ENCODE measurements at regions not wholly inside any gene's neighbourhood (a gene's known extent, or its start where the extent isn't known, plus 50 kb on each side); places are given as distances from the start of the nearest gene placed in this dataset.
A peak's percentile ranks its signal among the peaks of the same experiment; 100 is the strongest.

GRCh38 chr2:241943961-241944575 is 74.5 kb downstream of the RTP5 start:
- no peak overlapping the region for H3K27ac Mint-ChIP-seq
- H3K4me1 Mint-ChIP-seq: no peaks in the 10 kb centered on the region
- no peak overlapping the region for H3K4me3 Mint-ChIP-seq
- peaks cover 7% of the 10 kb centered on the region for H3K9me3 Mint-ChIP-seq
- TF ChIP-seq CTCF (IDR thresholded peaks at IDR 0.05; ENCODE audit: unreplicated experiment): no peak
- H3K27me3 Mint-ChIP-seq (ENCODE audit: low read depth): peaks cover 36% of the 10 kb centered on the region
- DNase-seq (ENCODE audit: low spot score in 2 of 2, unreplicated experiment in 2 of 2): no peak
- H3K36me3 Mint-ChIP-seq: peaks cover 3% of the 10 kb centered on the region

DNA sequence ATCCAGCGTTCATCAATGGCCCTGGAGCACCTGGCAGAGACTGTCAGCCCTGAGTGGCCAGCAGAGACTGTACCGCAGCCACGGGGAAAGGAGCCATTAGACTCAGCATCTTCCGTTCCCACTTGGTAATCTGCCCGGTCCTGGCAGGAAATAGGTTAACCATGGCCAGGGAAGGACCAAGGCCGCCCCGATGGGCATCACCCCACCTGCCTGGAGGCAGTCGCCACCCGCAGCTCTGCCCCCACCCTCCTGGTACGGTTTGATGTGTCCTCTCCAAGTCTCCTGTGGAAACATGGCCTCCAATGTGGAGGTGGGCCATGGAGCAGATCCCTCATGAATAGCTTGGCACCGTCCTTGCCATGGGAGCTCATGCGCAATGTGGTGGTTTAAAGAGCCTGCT is 75.3 kb downstream of the RTP5 start:
- no peak for DNase-seq (ENCODE audit: low spot score in 2 of 2, unreplicated experiment in 2 of 2)
- H3K27ac Mint-ChIP-seq: no peak overlapping the region
- no peaks in the 10 kb centered on the region for H3K4me1 Mint-ChIP-seq
- no peak overlapping the region for H3K4me3 Mint-ChIP-seq
- peaks cover 41% of the 10 kb centered on the region for H3K27me3 Mint-ChIP-seq (ENCODE audit: low read depth)
- no peak for TF ChIP-seq CTCF (IDR thresholded peaks at IDR 0.05; ENCODE audit: unreplicated experiment)
- H3K36me3 Mint-ChIP-seq: peaks cover 3% of the 10 kb centered on the region
- H3K9me3 Mint-ChIP-seq: peaks cover 7% of the 10 kb centered on the region

- H3K36me3 Mint-ChIP-seq: peaks cover under 1% of the 10 kb centered on the region
- no peak overlapping the region for H3K4me3 Mint-ChIP-seq
- no peak for DNase-seq (ENCODE audit: low spot score in 2 of 2, unreplicated experiment in 2 of 2)
- no peak for TF ChIP-seq CTCF (IDR thresholded peaks at IDR 0.05; ENCODE audit: unreplicated experiment)
- H3K27me3 Mint-ChIP-seq (ENCODE audit: low read depth): peaks cover 45% of the 10 kb centered on the region
- H3K27ac Mint-ChIP-seq: no peak overlapping the region
- H3K9me3 Mint-ChIP-seq: peaks cover 4% of the 10 kb centered on the region
- H3K4me1 Mint-ChIP-seq: no peaks in the 10 kb centered on the region
Observed at GRCh38 chr2:241945311-241945710, 75.8 kb downstream of the RTP5 start.

DNA sequence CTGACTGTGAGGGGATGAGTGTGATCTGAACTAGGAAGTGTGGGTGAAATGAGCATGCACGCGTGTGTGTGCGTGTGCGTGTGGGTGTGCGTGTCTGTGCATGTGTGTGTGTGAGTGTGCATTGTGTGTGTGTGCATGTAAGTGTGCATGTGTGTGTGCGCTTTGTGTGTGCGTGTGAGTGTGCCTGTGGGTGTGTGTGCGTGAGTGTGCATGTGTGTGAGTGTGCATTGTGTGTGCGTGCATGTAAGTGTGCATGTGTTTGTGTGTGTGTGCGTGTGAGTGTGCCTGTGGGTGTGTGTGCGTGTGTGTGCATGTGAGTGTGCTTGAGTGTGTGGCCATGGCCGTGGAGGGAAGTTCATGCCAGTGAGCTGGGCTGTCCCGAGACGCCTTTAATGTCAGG is 76.3 kb downstream of the RTP5 start:
- Mint-ChIP-seq H3K36me3 (no peaks in the 10 kb centered on the region), H3K4me1 (no peaks in the 10 kb centered on the region), H3K27ac (no peak overlapping the region), H3K4me3 (no peak overlapping the region), H3K27me3 (ENCODE audit: low read depth) (peaks cover 50% of the 10 kb centered on the region), H3K9me3 (no peaks in the 10 kb centered on the region)
- no peak for TF ChIP-seq CTCF (IDR thresholded peaks at IDR 0.05; ENCODE audit: unreplicated experiment)
- DNase-seq (ENCODE audit: low spot score in 2 of 2, unreplicated experiment in 2 of 2): no peak

DNA sequence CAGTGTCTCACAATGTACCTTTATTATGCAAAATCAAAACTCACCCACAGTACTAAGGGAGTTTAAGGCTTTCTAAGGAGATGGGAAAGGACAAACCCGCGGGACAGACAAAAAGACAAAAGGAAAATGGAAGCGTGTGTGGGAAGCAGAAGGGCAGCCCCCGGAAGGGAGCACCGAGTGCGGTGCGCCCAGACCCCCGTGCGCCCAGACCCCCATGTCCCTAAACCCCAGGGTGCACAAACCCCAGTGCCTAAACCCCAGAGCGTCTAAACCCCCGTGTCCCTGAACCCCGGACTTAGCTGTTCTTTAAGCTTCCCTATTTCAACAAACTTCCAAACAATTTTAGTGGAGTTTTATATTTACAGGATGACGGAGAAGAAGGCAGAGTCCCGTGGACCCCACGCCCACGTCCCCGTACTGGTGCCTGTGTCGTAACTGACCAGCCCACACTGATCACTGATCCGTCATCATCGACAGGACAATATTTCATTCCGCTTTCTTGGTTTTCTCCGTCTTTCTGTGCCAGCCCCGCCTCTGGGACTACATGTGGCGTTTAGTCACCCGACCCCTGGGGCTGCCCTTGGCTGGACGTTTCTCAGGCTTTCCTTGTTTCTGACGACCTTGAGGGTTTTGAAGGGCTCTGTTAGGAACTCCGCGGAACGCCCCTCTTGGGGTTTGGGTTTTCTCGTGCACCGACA is 76.9 kb downstream of the RTP5 start:
- H3K4me3 Mint-ChIP-seq: peak overlapping the region; percentile 35
- H3K9me3 Mint-ChIP-seq: no peaks in the 10 kb centered on the region
- no peak for TF ChIP-seq CTCF (IDR thresholded peaks at IDR 0.05; ENCODE audit: unreplicated experiment)
- no peaks in the 10 kb centered on the region for H3K36me3 Mint-ChIP-seq
- no peak overlapping the region for H3K27ac Mint-ChIP-seq
- no peak for DNase-seq (ENCODE audit: low spot score in 2 of 2, unreplicated experiment in 2 of 2)
- no peaks in the 10 kb centered on the region for H3K4me1 Mint-ChIP-seq
- peaks cover 51% of the 10 kb centered on the region for H3K27me3 Mint-ChIP-seq (ENCODE audit: low read depth)

All from mesothelial cell of epicardium (in vitro differentiated cells).